GM19455 (cell line): ENCODE measurements at regions not wholly inside any gene's neighbourhood (a gene's known extent, or its start where the extent isn't known, plus 50 kb on each side); places are given as distances from the start of the nearest gene placed in this dataset.
"Not testable (repeated sequence)": the region's sequence is repeated elsewhere in the genome, so short reads cannot be mapped to it uniquely, and the experiment has no call there.

ENCODE experiments used
- ATAC-seq: cut with Tn5 transposase; IDR thresholded peaks from one replicate; pipeline ENCODE4 v1.9.1; 2021; ENCODE audit not compliant: unreplicated experiment

GRCh38 chr9:7739595-7739994 lies 60.0 kb downstream of the DMAC1 start:
- ATAC-seq: no peak

GRCh38 chr9:7735311-7735710 lies 64.3 kb downstream of the DMAC1 start:
- no peak for ATAC-seq

- no peak for ATAC-seq
Observed at GRCh38 chr9:7730164-7730445, 69.5 kb downstream of the DMAC1 start.

- no peak for ATAC-seq
Observed at GRCh38 chr9:7729371-7730163, 70.0 kb downstream of the DMAC1 start.

GRCh38 chr9:7721291-7721690 lies 78.3 kb downstream of the DMAC1 start:
- no peak for ATAC-seq

GRCh38 chr9:7713088-7713487 lies 86.5 kb downstream of the DMAC1 start:
- not testable (repeated sequence) for ATAC-seq

- ATAC-seq: no peak
Observed at GRCh38 chr9:7710686-7711085, 88.9 kb downstream of the DMAC1 start.

GRCh38 chr9:7707934-7708333 lies 91.6 kb downstream of the DMAC1 start:
- no peak for ATAC-seq

GRCh38 chr9:7704543-7704942 lies 95.0 kb downstream of the DMAC1 start:
- ATAC-seq: no peak

GRCh38 chr9:7691909-7692308 lies 107.7 kb downstream of the DMAC1 start:
- ATAC-seq: no peak

- no peak for ATAC-seq
Observed at GRCh38 chr9:7690014-7690413, 109.6 kb downstream of the DMAC1 start.

- ATAC-seq: no peak
Observed at GRCh38 chr9:7688626-7689025, 111.0 kb downstream of the DMAC1 start.

- no peak for ATAC-seq
Observed at GRCh38 chr9:7676609-7677156, 122.9 kb downstream of the DMAC1 start.

GRCh38 chr9:7671847-7672246 lies 127.7 kb downstream of the DMAC1 start:
- ATAC-seq: no peak

- no peak for ATAC-seq
Observed at GRCh38 chr9:7668541-7668940, 131.0 kb downstream of the DMAC1 start.

GRCh38 chr9:7665874-7666273 lies 133.7 kb downstream of the DMAC1 start:
- no peak for ATAC-seq

GRCh38 chr9:7659766-7660165 lies 139.8 kb downstream of the DMAC1 start:
- ATAC-seq: no peak

GRCh38 chr9:7656636-7657035 lies 142.9 kb downstream of the DMAC1 start:
- ATAC-seq: no peak

- no peak for ATAC-seq
Observed at GRCh38 chr9:7653262-7653661, 146.3 kb downstream of the DMAC1 start.

- ATAC-seq: no peak
Observed at GRCh38 chr9:7640231-7640630, 159.3 kb downstream of the DMAC1 start.

- ATAC-seq: no peak
Observed at GRCh38 chr9:7639471-7639870, 160.1 kb downstream of the DMAC1 start.

- no peak for ATAC-seq
Observed at GRCh38 chr9:7636838-7637467, 162.6 kb downstream of the DMAC1 start.

- no peak for ATAC-seq
Observed at GRCh38 chr9:7636309-7636708, 163.3 kb downstream of the DMAC1 start.
